Stomach (tissue), 8 donors: ENCODE measurements at regions not wholly inside any gene's neighbourhood (a gene's known extent, or its start where the extent isn't known, plus 50 kb on each side); places are given as distances from the start of the nearest gene placed in this dataset.
"Not testable (repeated sequence)": the region's sequence is repeated elsewhere in the genome, so short reads cannot be mapped to it uniquely, and the experiment has no call there.

Experiments
- DNase-seq, 2 donors: peaks; one replicate each; pipeline versions ENCODE4 v3.0.0 to v3.0.0-alpha.2; 2013 to 2019
- H3K27ac ChIP-seq, 5 donors: fragments of 200-600 bp in 4 of 5; sonication (generic) in 4 of 5; one replicate each; pipeline ENCODE4 v1.5.1; 2013 to 2019; ENCODE audit warnings: mild to moderate bottlenecking in 1 of 5, moderate library complexity in 1 of 5
- H3K27me3 ChIP-seq, 3 donors: fragments of 200-600 bp; sonication (generic); one replicate each; pipeline ENCODE4 v1.5.1; 2017 to 2019; ENCODE audit warnings: mixed run types in 1 of 3
- H3K36me3 ChIP-seq, 4 donors: fragments of 200-600 bp; sonication (generic); 1 replicate in 3 of 4; 2 replicates in 1 of 4; pipeline ENCODE4 v1.5.1; 2016 to 2019
- H3K4me1 ChIP-seq, 4 donors: fragments of 200-600 bp; sonication (generic); one replicate each; pipeline ENCODE4 v1.5.1; 2016 to 2019
- H3K4me3 ChIP-seq, 4 donors: fragments of 200-600 bp; sonication (generic) in 3 of 4; one replicate each; pipeline ENCODE4 v1.5.1; 2016 to 2019; ENCODE audit warnings: mild to moderate bottlenecking in 1 of 4
- H3K9me3 ChIP-seq, 4 donors: fragments of 200-600 bp; sonication (generic); one replicate each; pipeline ENCODE4 v1.5.1; 2016 to 2019
- CTCF ChIP-seq, 7 experiments: fragments of 450-650 bp in 4 of 7; fragments of 200-600 bp in 3 of 7; sonication (generic) in 3 of 7; IDR thresholded peaks; one replicate each; pipeline ENCODE4 v1.5.1; 2016 to 2019; ENCODE audit warnings: antibody characterized with exemption in 7 of 7, control low read depth in 2 of 7, mild to moderate bottlenecking in 1 of 7
- EP300 ChIP-seq: sonication (generic); formaldehyde crosslinking; IDR thresholded peaks from one replicate; pipeline ENCODE4 v1.6.1; 2017; ENCODE audit warnings: antibody characterized with exemption
- POLR2A ChIP-seq, 4 donors: fragments of 450-650 bp; IDR thresholded peaks; one replicate each; pipeline ENCODE4 v1.6.1; 2016; ENCODE audit warnings: antibody characterized with exemption in 4 of 4, control low read depth in 2 of 4, mild to moderate bottlenecking in 1 of 4, moderate library complexity in 1 of 4
- POLR2AphosphoS5 ChIP-seq, 3 donors: sonication (generic); formaldehyde crosslinking; IDR thresholded peaks; one replicate each; pipeline ENCODE4 v1.6.1; 2016; ENCODE audit warnings: antibody characterized with exemption in 3 of 3
- WGBS, 5 donors: extraction: QIAGEN DNeasy Blood & Tissue Kit in 3 of 5; methylation state at CpG; one replicate each; pipeline versions ENCODE4 v1.1.5 to v1.1.7; 2013 to 2018; 5-methylcytosine and 5-hydroxymethylcytosine counted together
- intact Hi-C: fragments of 100-400 bp; cut with DNase I; formaldehyde crosslinking; loops from one replicate; pipeline ENCODE4 v1.15.1; 2023; ENCODE audit warnings: low total_unique reads
- donor health status: healthy with polysubstance abuse.
- donor health status: Bipolar disorder and iron deficiency.
- donor health status: healthy.

GRCh38 chr2:128597121-128597762 lies 278.6 kb upstream of the HS6ST1 start:
- Histone ChIP-seq H3K4me1 (peaks cover 0 to 10% (median 2%) of the 10 kb centered on the region in 4 donors), H3K36me3 (no peaks in the 10 kb centered on the region), H3K27me3 (no peaks in the 10 kb centered on the region), H3K27ac (no peak overlapping the region), H3K9me3 (no peaks in the 10 kb centered on the region), H3K4me3 (no peak overlapping the region)
- 87 to 91% (median 89%) methylated on average over 9 of the region's 9 CpGs for WGBS, 5 donors
- peak in 1 of 2 donors; percentile 19 for DNase-seq
- TF ChIP-seq CTCF (IDR thresholded peaks at IDR 0.05) (no peak), POLR2AphosphoS5 (IDR thresholded peaks at IDR 0.05) (no peak), EP300 (no peak), POLR2A (IDR thresholded peaks at IDR 0.05) (no peak)
- intact Hi-C loops = no loop called here

- H3K27me3 ChIP-seq, H3K36me3 ChIP-seq, H3K9me3 ChIP-seq, H3K4me1 ChIP-seq, H3K27ac ChIP-seq, H3K4me3 ChIP-seq, intact Hi-C loops, DNase-seq: not testable (repeated sequence)
- 80 to 95% (median 85%) methylated on average over 1 of the region's 1 CpG for WGBS, 5 donors
Observed at GRCh38 chr2:128598260-128598659, 279.6 kb upstream of the HS6ST1 start.

DNA sequence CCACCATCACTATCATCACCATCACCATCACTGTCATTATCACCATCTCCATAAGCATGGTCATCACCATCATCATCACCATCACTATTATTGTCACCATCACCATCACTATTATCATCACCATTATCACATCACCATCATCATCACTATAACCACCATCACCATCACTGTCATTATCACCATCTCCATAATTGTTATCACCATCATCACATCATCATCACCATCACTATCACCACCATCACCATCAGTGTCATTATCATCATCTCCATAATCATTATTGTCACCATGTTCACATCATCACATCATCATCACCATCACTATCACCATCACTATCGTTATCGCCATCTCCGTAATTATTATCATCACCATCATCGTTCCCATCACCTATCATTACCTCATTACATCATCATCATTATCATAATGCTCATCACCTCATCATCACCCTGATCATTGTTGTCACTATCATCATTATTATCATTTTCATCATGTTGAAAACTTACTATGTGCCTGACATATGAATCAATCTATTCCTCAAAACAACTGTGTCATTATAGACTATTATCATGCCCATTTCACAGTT lies 280.3 kb upstream of the HS6ST1 start:
- Histone ChIP-seq H3K4me3 (no peak overlapping the region), H3K36me3 (no peaks in the 10 kb centered on the region), H3K4me1 (peaks cover 0 to 10% (median 2%) of the 10 kb centered on the region in 4 donors), H3K27ac (no peak overlapping the region), H3K27me3 (no peaks in the 10 kb centered on the region), H3K9me3 (no peaks in the 10 kb centered on the region)
- intact Hi-C loops = no loop called here
- WGBS, 5 donors = 92 to 98% (median 97%) methylated on average over 4 of the region's 4 CpGs
- DNase-seq = no peak
- no peak for TF ChIP-seq POLR2AphosphoS5 (IDR thresholded peaks at IDR 0.05)
- TF ChIP-seq CTCF (IDR thresholded peaks at IDR 0.05) = no peak
- no peak for TF ChIP-seq EP300
- TF ChIP-seq POLR2A (IDR thresholded peaks at IDR 0.05) = no peak

- H3K4me3 ChIP-seq = no peak overlapping the region
- H3K4me1 ChIP-seq = peaks cover 0 to 9% (median 2%) of the 10 kb centered on the region in 4 donors
- TF ChIP-seq POLR2A (IDR thresholded peaks at IDR 0.05) (no peak), CTCF (IDR thresholded peaks at IDR 0.05) (no peak), POLR2AphosphoS5 (IDR thresholded peaks at IDR 0.05) (no peak), EP300 (no peak)
- H3K9me3 ChIP-seq = no peaks in the 10 kb centered on the region
- no peaks in the 10 kb centered on the region for H3K27me3 ChIP-seq
- no peak overlapping the region for H3K27ac ChIP-seq
- peak in 1 of 2 donors; percentile 23 for DNase-seq
- intact Hi-C loops = no loop called here
- 88 to 95% (median 91%) methylated on average over 8 of the region's 8 CpGs for WGBS, 5 donors
- no peaks in the 10 kb centered on the region for H3K36me3 ChIP-seq
Observed at GRCh38 chr2:128599700-128600099, 281.0 kb upstream of the HS6ST1 start.
